OCI-LY1 (cell line): ENCODE measurements at regions not wholly inside any gene's neighbourhood (a gene's known extent, or its start where the extent isn't known, plus 50 kb on each side); places are given as distances from the start of the nearest gene placed in this dataset.

Source experiments
- H2AFZ ChIP-seq: fragments of 200-600 bp; sonication (generic), shearing (Covaris generic); 2 replicates; pipeline ENCODE4 v1.6.0; 2014; ENCODE audit warnings: antibody characterized with exemption, mild to moderate bottlenecking, low read length
- H3F3A ChIP-seq: fragments of 200-600 bp; sonication (generic), shearing (Covaris generic); 2 replicates; pipeline ENCODE4 v1.6.0; 2014; ENCODE audit warnings: mild to moderate bottlenecking, antibody characterized with exemption, low read length, moderate library complexity; ENCODE audit not compliant: insufficient read depth
- H3K27ac ChIP-seq: fragments of 200-600 bp; sonication (generic); 2 replicates; pipeline ENCODE4 v1.5.1; 2014; ENCODE audit warnings: low read length, mixed run types, mild to moderate bottlenecking, low read depth; ENCODE audit not compliant: poor library complexity, severe bottlenecking
- H3K27me3 ChIP-seq: fragments of 200-600 bp; sonication (generic); 2 replicates; pipeline ENCODE4 v1.6.0; 2014; ENCODE audit warnings: antibody characterized with exemption, mild to moderate bottlenecking, low read length, moderate library complexity; ENCODE audit not compliant: insufficient read depth
- H3K36me3 ChIP-seq: fragments of 200-600 bp; sonication (generic); 2 replicates; pipeline ENCODE4 v1.6.1; 2014; ENCODE audit warnings: mild to moderate bottlenecking, antibody characterized with exemption, low read length, moderate library complexity, mixed read lengths; ENCODE audit not compliant: insufficient read depth
- H3K4me1 ChIP-seq: fragments of 200-600 bp; sonication (generic); 2 replicates; pipeline ENCODE4 v1.5.1; 2014; ENCODE audit warnings: mild to moderate bottlenecking, low read length, moderate library complexity; ENCODE audit not compliant: insufficient read depth, severe bottlenecking
- H3K4me2 ChIP-seq: fragments of 200-600 bp; sonication (generic), shearing (Covaris generic); 2 replicates; pipeline ENCODE4 v1.6.1; 2014; ENCODE audit warnings: low read length
- H3K4me3 ChIP-seq: fragments of 200-600 bp; sonication (generic); 2 replicates; pipeline ENCODE4 v1.5.1; 2014; ENCODE audit warnings: low read length, low read depth, mild to moderate bottlenecking, mixed read lengths; ENCODE audit not compliant: poor library complexity, severe bottlenecking
- H3K79me2 ChIP-seq: fragments of 200-600 bp; shearing (Covaris generic); 2 replicates; pipeline ENCODE4 v1.6.1; 2016; ENCODE audit warnings: mixed run types, low read length, mixed read lengths; ENCODE audit not compliant: insufficient read depth
- H3K9ac ChIP-seq: fragments of 200-600 bp; sonication (generic), shearing (Covaris generic); 2 replicates; pipeline ENCODE4 v1.6.1; 2014; ENCODE audit warnings: mild to moderate bottlenecking, low read length, mixed read lengths
- H3K9me2 ChIP-seq: fragments of 200-600 bp; sonication (generic), shearing (Covaris generic); 2 replicates; pipeline ENCODE4 v1.6.1; 2014; ENCODE audit warnings: low read depth, mild to moderate bottlenecking, low read length, mixed read lengths
- H3K9me3 ChIP-seq: fragments of 200-600 bp; shearing (Covaris generic); 2 replicates; pipeline ENCODE4 v1.6.1; 2014; ENCODE audit warnings: low read length, mixed read lengths
- H4K20me1 ChIP-seq: fragments of 200-600 bp; sonication (generic), shearing (Covaris generic); 2 replicates; pipeline ENCODE4 v1.6.0; 2016; ENCODE audit warnings: mild to moderate bottlenecking, low read length; ENCODE audit not compliant: insufficient read depth
- EZH2 ChIP-seq: fragments of 200-600 bp; sonication (generic), shearing (Covaris generic); IDR thresholded peaks from 2 replicates; pipeline ENCODE4 v1.8.0; 2017; ENCODE audit warnings: borderline replicate concordance, mixed run types, mild to moderate bottlenecking, antibody characterized with exemption, low read length, moderate library complexity, mixed read lengths
- TF ChIP-seq, protein P1 (sequence below): fragments of 200-600 bp; sonication (generic), shearing (Covaris generic); IDR thresholded peaks from 2 replicates; pipeline ENCODE4 v1.5.1; 2017; ENCODE audit warnings: mild to moderate bottlenecking, antibody characterized with exemption, low read length, moderate library complexity, mixed read lengths

DNA sequence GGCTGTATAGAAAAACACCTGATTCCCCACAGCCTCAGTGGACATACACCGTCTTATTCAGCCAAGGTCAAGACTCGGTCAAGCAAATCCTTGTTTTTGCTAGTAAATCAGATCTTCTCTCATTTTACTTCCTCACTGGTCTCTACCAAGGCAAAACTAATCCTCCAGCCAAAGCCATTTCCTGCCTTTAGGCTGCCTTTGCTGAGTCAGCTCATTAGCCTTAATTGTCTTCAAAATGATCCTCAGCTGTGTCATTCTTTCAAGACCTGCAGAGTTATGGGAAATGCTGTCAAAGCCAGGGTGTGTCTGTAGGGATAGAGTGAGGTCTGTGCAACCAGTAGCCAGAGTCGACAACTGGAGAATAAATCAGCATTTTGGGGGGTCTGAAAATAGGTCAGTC is 107.2 kb upstream of the FAM180A start:
- no peaks in the 10 kb centered on the region for H3K79me2 ChIP-seq
- H3K9me2 ChIP-seq: no peaks in the 10 kb centered on the region
- TF ChIP-seq, protein P1, sequence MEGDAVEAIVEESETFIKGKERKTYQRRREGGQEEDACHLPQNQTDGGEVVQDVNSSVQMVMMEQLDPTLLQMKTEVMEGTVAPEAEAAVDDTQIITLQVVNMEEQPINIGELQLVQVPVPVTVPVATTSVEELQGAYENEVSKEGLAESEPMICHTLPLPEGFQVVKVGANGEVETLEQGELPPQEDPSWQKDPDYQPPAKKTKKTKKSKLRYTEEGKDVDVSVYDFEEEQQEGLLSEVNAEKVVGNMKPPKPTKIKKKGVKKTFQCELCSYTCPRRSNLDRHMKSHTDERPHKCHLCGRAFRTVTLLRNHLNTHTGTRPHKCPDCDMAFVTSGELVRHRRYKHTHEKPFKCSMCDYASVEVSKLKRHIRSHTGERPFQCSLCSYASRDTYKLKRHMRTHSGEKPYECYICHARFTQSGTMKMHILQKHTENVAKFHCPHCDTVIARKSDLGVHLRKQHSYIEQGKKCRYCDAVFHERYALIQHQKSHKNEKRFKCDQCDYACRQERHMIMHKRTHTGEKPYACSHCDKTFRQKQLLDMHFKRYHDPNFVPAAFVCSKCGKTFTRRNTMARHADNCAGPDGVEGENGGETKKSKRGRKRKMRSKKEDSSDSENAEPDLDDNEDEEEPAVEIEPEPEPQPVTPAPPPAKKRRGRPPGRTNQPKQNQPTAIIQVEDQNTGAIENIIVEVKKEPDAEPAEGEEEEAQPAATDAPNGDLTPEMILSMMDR: no peak
- TF ChIP-seq EZH2: no peak
- no peak overlapping the region for H2AFZ ChIP-seq
- no peaks in the 10 kb centered on the region for H3K4me1 ChIP-seq
- no peak overlapping the region for H3K9ac ChIP-seq
- H3K27ac ChIP-seq: no peak overlapping the region
- no peaks in the 10 kb centered on the region for H3F3A ChIP-seq
- no peak overlapping the region for H3K4me2 ChIP-seq
- no peaks in the 10 kb centered on the region for H3K9me3 ChIP-seq
- no peaks in the 10 kb centered on the region; the same call in 1 of the 2 replicates for H3K27me3 ChIP-seq
- H4K20me1 ChIP-seq: no peaks in the 10 kb centered on the region
- H3K36me3 ChIP-seq: no peaks in the 10 kb centered on the region
- no peak overlapping the region for H3K4me3 ChIP-seq

DNA sequence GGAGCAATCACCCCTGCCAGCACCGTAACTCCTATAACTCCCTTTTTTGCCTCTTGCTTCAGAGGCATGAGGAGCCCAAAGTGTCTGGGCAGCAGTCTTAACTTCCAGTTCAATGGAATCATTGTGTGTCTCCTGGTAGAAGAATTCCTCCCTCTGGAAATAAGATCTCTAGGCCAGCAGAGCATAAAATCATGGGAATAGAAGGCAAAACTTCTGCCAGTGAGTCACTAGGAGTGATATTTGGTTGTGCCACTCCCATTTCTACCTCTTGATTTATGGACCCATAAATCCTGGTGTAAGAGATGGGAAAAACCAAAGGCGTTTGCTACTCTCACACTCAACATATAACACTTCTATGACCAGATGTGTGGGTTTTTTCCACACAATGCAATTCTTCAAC is 104.9 kb upstream of the FAM180A start:
- TF ChIP-seq, protein P1: no peak
- TF ChIP-seq EZH2: no peak
- H4K20me1 ChIP-seq: no peaks in the 10 kb centered on the region
- no peaks in the 10 kb centered on the region for H3K4me1 ChIP-seq
- no peak overlapping the region for H3K4me3 ChIP-seq
- H3K27me3 ChIP-seq: no peaks in the 10 kb centered on the region; the same call in 1 of the 2 replicates
- no peaks in the 10 kb centered on the region for H3F3A ChIP-seq
- H3K9ac ChIP-seq: no peak overlapping the region
- no peaks in the 10 kb centered on the region for H3K9me3 ChIP-seq
- no peaks in the 10 kb centered on the region for H3K9me2 ChIP-seq
- no peak overlapping the region for H3K4me2 ChIP-seq
- no peak overlapping the region for H3K27ac ChIP-seq
- no peaks in the 10 kb centered on the region for H3K36me3 ChIP-seq
- no peaks in the 10 kb centered on the region for H3K79me2 ChIP-seq
- H2AFZ ChIP-seq: no peak overlapping the region

DNA sequence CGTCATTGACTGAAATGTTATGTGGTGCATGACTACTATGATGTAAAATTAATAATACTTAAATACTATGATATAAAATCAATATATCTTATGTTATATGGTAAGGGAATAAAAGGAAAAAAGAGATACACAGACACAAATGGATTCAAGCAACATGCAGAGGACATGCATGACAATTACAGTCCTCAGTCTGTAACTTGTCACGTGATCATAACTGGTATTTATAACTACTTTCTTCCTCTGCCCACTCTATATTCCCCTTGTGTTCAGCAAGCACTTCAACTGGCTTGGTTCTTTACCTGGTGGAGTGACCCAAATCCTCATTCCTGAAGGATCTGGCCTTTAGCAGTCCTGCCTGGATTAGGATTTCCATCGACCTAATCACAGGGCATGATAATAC is 104.4 kb upstream of the FAM180A start:
- Histone ChIP-seq H3K4me2 (no peak overlapping the region), H3K36me3 (no peaks in the 10 kb centered on the region), H3K4me1 (no peaks in the 10 kb centered on the region), H3K4me3 (no peak overlapping the region), H3F3A (no peaks in the 10 kb centered on the region), H3K27me3 (no peaks in the 10 kb centered on the region; the same call in 1 of the 2 replicates), H3K79me2 (no peaks in the 10 kb centered on the region), H3K27ac (no peak overlapping the region), H3K9me2 (no peaks in the 10 kb centered on the region), H3K9ac (no peak overlapping the region), H2AFZ (no peak overlapping the region), H3K9me3 (no peaks in the 10 kb centered on the region), H4K20me1 (no peaks in the 10 kb centered on the region)
- TF ChIP-seq EZH2: no peak
- TF ChIP-seq, protein P1: no peak
